H9 (cell line): ENCODE measurements at regions not wholly inside any gene's neighbourhood (a gene's known extent, or its start where the extent isn't known, plus 50 kb on each side); places are given as distances from the start of the nearest gene placed in this dataset.

ENCODE experiments used
- DNase-seq: peaks from one replicate; pipeline ENCODE4 v3.0.0-alpha.2; 2017
- H2AFZ ChIP-seq: one replicate; pipeline ENCODE4 v1.6.1; 2013; ENCODE audit warnings: mild to moderate bottlenecking, low read length, control low read depth, moderate library complexity
- H2AK5ac ChIP-seq: 2 replicates; pipeline ENCODE4 v1.6.1; 2013; ENCODE audit warnings: low read length, control low read depth, mixed read lengths; ENCODE audit not compliant: insufficient read length
- H2BK120ac ChIP-seq: one replicate; pipeline ENCODE4 v1.6.1; 2013; ENCODE audit warnings: low read depth, mild to moderate bottlenecking, low read length, control low read depth, inconsistent platforms; ENCODE audit not compliant: poor library complexity, severe bottlenecking
- H2BK12ac ChIP-seq: 2 replicates; pipeline ENCODE4 v1.6.1; 2013; ENCODE audit warnings: low read length, control low read depth, mixed read lengths, low read depth; ENCODE audit not compliant: insufficient read length
- H2BK15ac ChIP-seq: 2 replicates; pipeline ENCODE4 v1.6.1; 2013; ENCODE audit warnings: low read depth, low read length, control low read depth
- H2BK20ac ChIP-seq: one replicate; pipeline ENCODE4 v1.6.1; 2013; ENCODE audit warnings: low read depth, mild to moderate bottlenecking, low read length, control low read depth, inconsistent platforms; ENCODE audit not compliant: poor library complexity, severe bottlenecking
- H2BK5ac ChIP-seq: 2 replicates; pipeline ENCODE4 v1.6.1; 2013; ENCODE audit warnings: low read length, control low read depth, mixed read lengths; ENCODE audit not compliant: insufficient read length
- H3K14ac ChIP-seq: 2 replicates; pipeline ENCODE4 v1.6.1; 2013; ENCODE audit warnings: low read length, control low read depth; ENCODE audit not compliant: insufficient read depth
- H3K18ac ChIP-seq: 2 replicates; pipeline ENCODE4 v1.6.1; 2013; ENCODE audit warnings: low read depth, mild to moderate bottlenecking, mixed read lengths, low read length, control low read depth; ENCODE audit not compliant: insufficient read length
- H3K23ac ChIP-seq: 2 replicates; pipeline ENCODE4 v1.6.1; 2013; ENCODE audit warnings: low read length, control low read depth, mixed read lengths, low read depth; ENCODE audit not compliant: insufficient read length
- H3K23me2 ChIP-seq: 2 replicates; pipeline ENCODE4 v1.6.1; 2013; ENCODE audit warnings: low read depth, mild to moderate bottlenecking, mixed read lengths, low read length, control low read depth; ENCODE audit not compliant: insufficient read length, poor library complexity, severe bottlenecking
- H3K27ac ChIP-seq: 2 replicates; pipeline ENCODE4 v1.5.1; 2013; ENCODE audit warnings: low read length, control low read depth, mixed read lengths, low read depth; ENCODE audit not compliant: insufficient read length
- H3K27me3 ChIP-seq: 2 replicates; pipeline ENCODE4 v1.6.1; 2013; ENCODE audit warnings: low read length, control low read depth, inconsistent platforms; ENCODE audit not compliant: insufficient read depth
- H3K4ac ChIP-seq: 2 replicates; pipeline ENCODE4 v1.6.1; 2013; ENCODE audit warnings: low read depth, mild to moderate bottlenecking, control low read depth, inconsistent platforms, low read length, moderate library complexity
- H3K4me1 ChIP-seq: 2 replicates; pipeline ENCODE4 v1.6.1; 2013; ENCODE audit warnings: low read length, control low read depth, inconsistent platforms; ENCODE audit not compliant: insufficient read depth
- H3K4me2 ChIP-seq: 2 replicates; pipeline ENCODE4 v1.6.1; 2013; ENCODE audit warnings: low read length, control low read depth, mixed read lengths; ENCODE audit not compliant: insufficient read length, insufficient read depth
- H3K56ac ChIP-seq: 2 replicates; pipeline ENCODE4 v1.6.1; 2013; ENCODE audit warnings: low read depth, mild to moderate bottlenecking, mixed read lengths, low read length, control low read depth; ENCODE audit not compliant: insufficient read length
- H3K79me1 ChIP-seq: 2 replicates; pipeline ENCODE4 v1.6.1; 2013; ENCODE audit warnings: low read depth, mild to moderate bottlenecking, moderate library complexity, low read length, control low read depth, inconsistent platforms; ENCODE audit not compliant: insufficient read depth, poor library complexity, severe bottlenecking
- H3K79me2 ChIP-seq: 2 replicates; pipeline ENCODE4 v1.6.1; 2013; ENCODE audit warnings: low read length, control low read depth, inconsistent platforms; ENCODE audit not compliant: insufficient read depth
- H3K9ac ChIP-seq: 2 replicates; pipeline ENCODE4 v1.6.1; 2013; ENCODE audit warnings: low read length, control low read depth, mixed read lengths; ENCODE audit not compliant: insufficient read length; ENCODE audit errors: extremely low read depth
- H3K9me3 ChIP-seq: one replicate; pipeline ENCODE4 v1.6.1; 2013; ENCODE audit warnings: low read depth, low read length, inconsistent platforms; ENCODE audit not compliant: control insufficient read depth
- H3T11ph ChIP-seq: one replicate; pipeline ENCODE4 v1.6.1; 2013; ENCODE audit warnings: mild to moderate bottlenecking, low read length, control low read depth, inconsistent platforms
- H4K20me1 ChIP-seq: one replicate; pipeline ENCODE4 v1.6.1; 2013; ENCODE audit not compliant: control insufficient read depth, insufficient read length, insufficient read depth
- H4K5ac ChIP-seq: 2 replicates; pipeline ENCODE4 v1.6.1; 2013; ENCODE audit warnings: low read depth, mild to moderate bottlenecking, mixed read lengths, low read length, control low read depth; ENCODE audit not compliant: insufficient read length
- H4K8ac ChIP-seq: replicated peaks from 2 replicates; pipeline ENCODE4 v1.6.1; 2013; ENCODE audit warnings: low read length, control low read depth, mixed read lengths, low read depth; ENCODE audit not compliant: insufficient read length
- H4K91ac ChIP-seq: 2 replicates; pipeline ENCODE4 v1.6.1; 2013; ENCODE audit warnings: low read depth, mild to moderate bottlenecking, moderate library complexity, mixed read lengths, low read length, control low read depth; ENCODE audit not compliant: insufficient read length
- H3K27ac Mint-ChIP-seq, 3 experiments: 2 replicates in 2 of 3; 3 replicates in 1 of 3; pipeline ENCODE4 v1.8.0; 2020 to 2021; ENCODE audit warnings: mixed read lengths in 3 of 3, mild to moderate bottlenecking in 1 of 3, moderate library complexity in 1 of 3
- H3K27me3 Mint-ChIP-seq: 2 replicates; pipeline ENCODE4 v1.8.0; 2021; ENCODE audit warnings: low read depth, mild to moderate bottlenecking, moderate library complexity, mixed read lengths
- H3K36me3 Mint-ChIP-seq, 3 experiments: 2 replicates in 2 of 3; 3 replicates in 1 of 3; pipeline ENCODE4 v1.8.0; 2020 to 2021; ENCODE audit warnings: low read depth in 3 of 3, mixed read lengths in 3 of 3; ENCODE audit not compliant: insufficient read depth in 1 of 3
- H3K4me1 Mint-ChIP-seq, 2 experiments: 2 replicates each; pipeline ENCODE4 v1.8.0; 2020; ENCODE audit warnings: mixed read lengths in 2 of 2
- H3K4me3 Mint-ChIP-seq, 2 experiments: 2 replicates in 1 of 2; 3 replicates in 1 of 2; pipeline ENCODE4 v1.8.0; 2020 to 2021; ENCODE audit warnings: mild to moderate bottlenecking in 2 of 2, mixed read lengths in 2 of 2, moderate library complexity in 1 of 2
- H3K9me3 Mint-ChIP-seq, 2 experiments: 2 replicates in 1 of 2; 3 replicates in 1 of 2; pipeline ENCODE4 v1.8.0; 2020; ENCODE audit warnings: mild to moderate bottlenecking in 2 of 2, mixed read lengths in 2 of 2, moderate library complexity in 1 of 2
- WGBS: extraction: QIAGEN DNeasy Blood & Tissue Kit; methylation state at CpG from one replicate; pipeline ENCODE4 v1.1.7; 2013; ENCODE audit warnings: missing lambda C conversion rate, low lambda C conversion rate, mixed read lengths; ENCODE audit not compliant: insufficient read length; ENCODE audit errors: extremely low coverage; 5-methylcytosine and 5-hydroxymethylcytosine counted together
- TF ChIP-seq, protein P1 (sequence below): fragments of 200-600 bp; sonication (generic); conservative IDR thresholded peaks from 3 replicates; pipeline ENCODE4 v1.8.0; 2021; ENCODE audit warnings: antibody characterized with exemption, mild to moderate bottlenecking

- WGBS: no CpG with 5 or more reads among the region's 2 CpGs
- Histone ChIP-seq H3K27me3 (no peaks in the 10 kb centered on the region), H3K23ac (no peak overlapping the region), H3K4me1 (no peaks in the 10 kb centered on the region), H2BK120ac (no peak overlapping the region), H3K4ac (no peak overlapping the region), H3K27ac (no peak overlapping the region), H2AK5ac (no peak overlapping the region), H3K23me2 (no peaks in the 10 kb centered on the region), H2BK15ac (no peak overlapping the region), H3K56ac (no peak overlapping the region), H3K18ac (no peak overlapping the region), H3K9ac (no peak overlapping the region), H4K5ac (no peak overlapping the region), H3K9me3 (no peaks in the 10 kb centered on the region), H2BK20ac (no peak overlapping the region), H4K20me1 (no peaks in the 10 kb centered on the region), H4K8ac (no peak overlapping the region), H3T11ph (no peak overlapping the region), H3K79me1 (no peaks in the 10 kb centered on the region), H3K79me2 (no peaks in the 10 kb centered on the region), H3K4me2 (no peak overlapping the region), H4K91ac (no peak overlapping the region), H3K14ac (no peak overlapping the region), H2BK5ac (no peak overlapping the region), H2BK12ac (no peak overlapping the region), H2AFZ (no peak overlapping the region)
- peak overlapping the region in 1 of 3 experiments; percentile 5; a peak in 2 of 7 replicates for H3K27ac Mint-ChIP-seq
- no peak for DNase-seq
- no peak overlapping the region for H3K4me3 Mint-ChIP-seq
- H3K4me1 Mint-ChIP-seq: no peaks in the 10 kb centered on the region
- H3K27me3 Mint-ChIP-seq: no peaks in the 10 kb centered on the region
- H3K36me3 Mint-ChIP-seq: no peaks in the 10 kb centered on the region
- H3K9me3 Mint-ChIP-seq: no peaks in the 10 kb centered on the region
- TF ChIP-seq, protein P1, sequence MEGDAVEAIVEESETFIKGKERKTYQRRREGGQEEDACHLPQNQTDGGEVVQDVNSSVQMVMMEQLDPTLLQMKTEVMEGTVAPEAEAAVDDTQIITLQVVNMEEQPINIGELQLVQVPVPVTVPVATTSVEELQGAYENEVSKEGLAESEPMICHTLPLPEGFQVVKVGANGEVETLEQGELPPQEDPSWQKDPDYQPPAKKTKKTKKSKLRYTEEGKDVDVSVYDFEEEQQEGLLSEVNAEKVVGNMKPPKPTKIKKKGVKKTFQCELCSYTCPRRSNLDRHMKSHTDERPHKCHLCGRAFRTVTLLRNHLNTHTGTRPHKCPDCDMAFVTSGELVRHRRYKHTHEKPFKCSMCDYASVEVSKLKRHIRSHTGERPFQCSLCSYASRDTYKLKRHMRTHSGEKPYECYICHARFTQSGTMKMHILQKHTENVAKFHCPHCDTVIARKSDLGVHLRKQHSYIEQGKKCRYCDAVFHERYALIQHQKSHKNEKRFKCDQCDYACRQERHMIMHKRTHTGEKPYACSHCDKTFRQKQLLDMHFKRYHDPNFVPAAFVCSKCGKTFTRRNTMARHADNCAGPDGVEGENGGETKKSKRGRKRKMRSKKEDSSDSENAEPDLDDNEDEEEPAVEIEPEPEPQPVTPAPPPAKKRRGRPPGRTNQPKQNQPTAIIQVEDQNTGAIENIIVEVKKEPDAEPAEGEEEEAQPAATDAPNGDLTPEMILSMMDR: no peak
Measured at GRCh38 chr7:18226598-18226997, 199.0 kb upstream of the PRPS1L1 start.
